Fibroblast of lung (primary cell): ENCODE measurements at regions not wholly inside any gene's neighbourhood (a gene's known extent, or its start where the extent isn't known, plus 50 kb on each side); places are given as distances from the start of the nearest gene placed in this dataset.

Source experiments
- DNase-seq, 2 donors: peaks; one replicate each; pipeline versions ENCODE4 v3.0.0 to v3.0.0-alpha.2; 2010; ENCODE audit warnings: low read depth in 2 of 2
- H2AFZ ChIP-seq: 2 replicates; pipeline ENCODE4 v1.5.1; 2012; ENCODE audit warnings: low read length, control low read depth, inconsistent platforms
- H3K27ac ChIP-seq: 2 replicates; pipeline ENCODE4 v1.5.1; 2011; ENCODE audit warnings: low read length, control low read depth; ENCODE audit not compliant: insufficient read depth
- H3K27me3 ChIP-seq: 2 replicates; pipeline ENCODE4 v1.5.1; 2011; ENCODE audit warnings: mild to moderate bottlenecking, low read length; ENCODE audit not compliant: control insufficient read depth, insufficient read depth
- H3K36me3 ChIP-seq: 2 replicates; pipeline ENCODE4 v1.5.1; 2011; ENCODE audit warnings: low read length; ENCODE audit not compliant: control insufficient read depth, insufficient read depth
- H3K4me1 ChIP-seq: 2 replicates; pipeline ENCODE4 v1.5.1; 2011; ENCODE audit warnings: low read length; ENCODE audit not compliant: control insufficient read depth, insufficient read depth; ENCODE audit errors: extremely low read depth
- H3K4me2 ChIP-seq: 2 replicates; pipeline ENCODE4 v1.5.1; 2011; ENCODE audit warnings: low read length, control low read depth; ENCODE audit not compliant: insufficient read depth; ENCODE audit errors: extremely low read depth
- H3K4me3 ChIP-seq, 4 experiments: fragments of 200-600 bp in 1 of 4; sonication (generic) in 1 of 4; replicated peaks in 1 of 4; 2 replicates each; pipeline ENCODE4 v1.5.1; 2011 to 2016; ENCODE audit warnings: low read length in 4 of 4, low read depth in 3 of 4, mild to moderate bottlenecking in 3 of 4, control low read depth in 2 of 4, inconsistent platforms in 1 of 4, mixed read lengths in 1 of 4; ENCODE audit not compliant: insufficient read depth in 1 of 4; ENCODE audit errors: control extremely low read depth in 1 of 4
- H3K79me2 ChIP-seq: 2 replicates; pipeline ENCODE4 v1.5.1; 2012; ENCODE audit warnings: mild to moderate bottlenecking, low read length, inconsistent platforms; ENCODE audit not compliant: control insufficient read depth, insufficient read depth
- H3K9ac ChIP-seq: 2 replicates; pipeline ENCODE4 v1.5.1; 2011; ENCODE audit warnings: mild to moderate bottlenecking, low read length, control low read depth; ENCODE audit not compliant: insufficient read depth
- H3K9me3 ChIP-seq: 2 replicates; pipeline ENCODE4 v1.5.1; 2012; ENCODE audit warnings: low read depth, low read length; ENCODE audit not compliant: control insufficient read depth, insufficient read depth
- H4K20me1 ChIP-seq: 2 replicates; pipeline ENCODE4 v1.5.1; 2011; ENCODE audit warnings: low read length; ENCODE audit not compliant: control insufficient read depth, insufficient read depth; ENCODE audit errors: extremely low read depth
- EZH2 ChIP-seq: IDR thresholded peaks from 2 replicates; pipeline ENCODE4 v1.5.1; 2012; ENCODE audit warnings: low read length, control low read depth, mild to moderate bottlenecking; ENCODE audit errors: missing control alignments
- TF ChIP-seq, protein P1 (sequence below), 2 donors: IDR thresholded peaks in 1 of 2; conservative IDR thresholded peaks in 1 of 2; 1 replicate in 1 of 2; 2 replicates in 1 of 2; pipeline ENCODE4 v1.5.1; 2011 to 2012; ENCODE audit warnings: low read length in 2 of 2, control low read depth in 1 of 2, inconsistent platforms in 1 of 2, low read depth in 1 of 2, mild to moderate bottlenecking in 1 of 2

GRCh38 chr3:31422237-31422636, 110.5 kb upstream of the STT3B start:
- Histone ChIP-seq H3K4me3 (no peak overlapping the region), H3K27ac (no peak overlapping the region), H3K27me3 (no peaks in the 10 kb centered on the region), H3K4me1 (peaks cover 2% of the 10 kb centered on the region), H3K4me2 (no peak overlapping the region), H3K36me3 (no peaks in the 10 kb centered on the region), H3K9ac (no peak overlapping the region), H3K79me2 (no peaks in the 10 kb centered on the region), H2AFZ (no peak overlapping the region), H3K9me3 (no peaks in the 10 kb centered on the region), H4K20me1 (no peaks in the 10 kb centered on the region)
- no peak for DNase-seq
- TF ChIP-seq EZH2, result no peak
- TF ChIP-seq, protein P1, sequence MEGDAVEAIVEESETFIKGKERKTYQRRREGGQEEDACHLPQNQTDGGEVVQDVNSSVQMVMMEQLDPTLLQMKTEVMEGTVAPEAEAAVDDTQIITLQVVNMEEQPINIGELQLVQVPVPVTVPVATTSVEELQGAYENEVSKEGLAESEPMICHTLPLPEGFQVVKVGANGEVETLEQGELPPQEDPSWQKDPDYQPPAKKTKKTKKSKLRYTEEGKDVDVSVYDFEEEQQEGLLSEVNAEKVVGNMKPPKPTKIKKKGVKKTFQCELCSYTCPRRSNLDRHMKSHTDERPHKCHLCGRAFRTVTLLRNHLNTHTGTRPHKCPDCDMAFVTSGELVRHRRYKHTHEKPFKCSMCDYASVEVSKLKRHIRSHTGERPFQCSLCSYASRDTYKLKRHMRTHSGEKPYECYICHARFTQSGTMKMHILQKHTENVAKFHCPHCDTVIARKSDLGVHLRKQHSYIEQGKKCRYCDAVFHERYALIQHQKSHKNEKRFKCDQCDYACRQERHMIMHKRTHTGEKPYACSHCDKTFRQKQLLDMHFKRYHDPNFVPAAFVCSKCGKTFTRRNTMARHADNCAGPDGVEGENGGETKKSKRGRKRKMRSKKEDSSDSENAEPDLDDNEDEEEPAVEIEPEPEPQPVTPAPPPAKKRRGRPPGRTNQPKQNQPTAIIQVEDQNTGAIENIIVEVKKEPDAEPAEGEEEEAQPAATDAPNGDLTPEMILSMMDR (conservative IDR thresholded peaks at IDR 0.05 in 1 of 2, IDR thresholded peaks at IDR 0.05 in 1 of 2; ENCODE audit: low read depth in 1 of 2, low read length in 2 of 2), result no peak

- H4K20me1 ChIP-seq, result no peaks in the 10 kb centered on the region
- DNase-seq, result peak; percentile 60 to 66
- peaks cover 2% of the 10 kb centered on the region for H3K4me1 ChIP-seq
- no peaks in the 10 kb centered on the region for H3K79me2 ChIP-seq
- no peak overlapping the region for H3K4me2 ChIP-seq
- TF ChIP-seq EZH2, result no peak
- TF ChIP-seq, protein P1 (conservative IDR thresholded peaks at IDR 0.05 in 1 of 2, IDR thresholded peaks at IDR 0.05 in 1 of 2; ENCODE audit: low read depth in 1 of 2, low read length in 2 of 2), result no peak
- no peak overlapping the region for H2AFZ ChIP-seq
- no peak overlapping the region for H3K9ac ChIP-seq
- no peak overlapping the region for H3K27ac ChIP-seq
- no peaks in the 10 kb centered on the region for H3K9me3 ChIP-seq
- no peak overlapping the region for H3K4me3 ChIP-seq
- no peaks in the 10 kb centered on the region for H3K36me3 ChIP-seq
- H3K27me3 ChIP-seq, result no peaks in the 10 kb centered on the region
These were observed 109.2 kb upstream of the STT3B start for GRCh38 chr3:31423482-31423881.

- Histone ChIP-seq H2AFZ (no peak overlapping the region), H3K27me3 (no peaks in the 10 kb centered on the region), H3K9me3 (no peaks in the 10 kb centered on the region), H3K9ac (no peak overlapping the region), H3K4me1 (peaks cover 2% of the 10 kb centered on the region), H3K36me3 (no peaks in the 10 kb centered on the region), H3K27ac (no peak overlapping the region), H4K20me1 (no peaks in the 10 kb centered on the region), H3K79me2 (no peaks in the 10 kb centered on the region), H3K4me3 (no peak overlapping the region), H3K4me2 (no peak overlapping the region)
- no peak for DNase-seq
- no peak for TF ChIP-seq EZH2
- TF ChIP-seq, protein P1 (conservative IDR thresholded peaks at IDR 0.05 in 1 of 2, IDR thresholded peaks at IDR 0.05 in 1 of 2; ENCODE audit: low read depth in 1 of 2, low read length in 2 of 2), result no peak
These were observed 107.3 kb upstream of the STT3B start for GRCh38 chr3:31425401-31425800.
